Dermis blood vessel endothelial cell (primary cell): ENCODE measurements at regions not wholly inside any gene's neighbourhood (a gene's known extent, or its start where the extent isn't known, plus 50 kb on each side); places are given as distances from the start of the nearest gene placed in this dataset.

Source experiments
- DNase-seq: peaks from one replicate; pipeline ENCODE4 v3.0.0; 2010

- peak; percentile 48 for DNase-seq
Measured at GRCh38 chr6:71482742-71483141, 194.1 kb downstream of the OGFRL1 start.

- no peak for DNase-seq
Measured at GRCh38 chr6:71486461-71486860, 197.8 kb downstream of the OGFRL1 start.

GRCh38 chr6:71488186-71488585 is 199.6 kb downstream of the OGFRL1 start:
- no peak for DNase-seq

GRCh38 chr6:71489736-71490135 is 201.1 kb downstream of the OGFRL1 start:
- DNase-seq = peak; percentile 91

GRCh38 chr6:71490876-71491275 is 202.3 kb downstream of the OGFRL1 start:
- DNase-seq = no peak

GRCh38 chr6:71491844-71492243 is 203.2 kb downstream of the OGFRL1 start:
- DNase-seq = no peak

- no peak for DNase-seq
Measured at GRCh38 chr6:71492668-71493067, 204.1 kb downstream of the OGFRL1 start.

GRCh38 chr6:71496018-71496721 is 207.6 kb downstream of the OGFRL1 start:
- peak; percentile 58 for DNase-seq

- no peak for DNase-seq
Measured at GRCh38 chr6:71496722-71497033, 208.1 kb downstream of the OGFRL1 start.

GRCh38 chr6:71498638-71499037 is 210.0 kb downstream of the OGFRL1 start:
- DNase-seq = no peak

- no peak for DNase-seq
Measured at GRCh38 chr6:71499667-71500066, 211.1 kb downstream of the OGFRL1 start.

GRCh38 chr6:71502168-71502567 is 213.6 kb downstream of the OGFRL1 start:
- DNase-seq = no peak

GRCh38 chr6:71502956-71503355 is 214.3 kb downstream of the OGFRL1 start:
- DNase-seq = no peak

GRCh38 chr6:71507183-71507582 is 218.6 kb downstream of the OGFRL1 start:
- no peak for DNase-seq

- DNase-seq = no peak
Measured at GRCh38 chr6:71509191-71510005, 220.8 kb downstream of the OGFRL1 start.

- peak; percentile 86 for DNase-seq
Measured at GRCh38 chr6:71510057-71510713, 221.6 kb downstream of the OGFRL1 start.

- DNase-seq = peak; percentile 46
Measured at GRCh38 chr6:71510856-71511255, 222.2 kb downstream of the OGFRL1 start.

GRCh38 chr6:71512256-71512655 is 223.6 kb downstream of the OGFRL1 start:
- DNase-seq = no peak

- DNase-seq = no peak
Measured at GRCh38 chr6:71513036-71513435, 224.4 kb downstream of the OGFRL1 start.

- no peak for DNase-seq
Measured at GRCh38 chr6:71523548-71523947, 234.9 kb downstream of the OGFRL1 start.

GRCh38 chr6:71524201-71524600 is 235.6 kb downstream of the OGFRL1 start:
- no peak for DNase-seq

GRCh38 chr6:71527886-71528285 is 239.3 kb downstream of the OGFRL1 start:
- DNase-seq = no peak

- DNase-seq = no peak
Measured at GRCh38 chr6:71529026-71529425, 240.4 kb downstream of the OGFRL1 start.

- DNase-seq = no peak
Measured at GRCh38 chr6:71529769-71530168, 241.2 kb downstream of the OGFRL1 start.
